GM12878 (cell line): ENCODE measurements at regions not wholly inside any gene's neighbourhood (a gene's known extent, or its start where the extent isn't known, plus 50 kb on each side); places are given as distances from the start of the nearest gene placed in this dataset.

Experiments
- ATAC-seq: fragments of 200-7000 bp; cut with Tn5 transposase; 3 replicates; pipeline ENCODE4 v1.9.1; 2020; ENCODE audit warnings: mild to moderate bottlenecking, moderate library complexity
- BruUV-seq: library from RNA; stranded (reverse); fragments of 400-500 nt; replicated peaks from 2 replicates; lab custom pipeline; 2021; lab: Mats Ljungman, UMichigan
- CTCF ChIA-PET: fragments of 300-600 bp; sonication (Branson Sonifier 250); formaldehyde crosslinking; extraction: SDS; loops from one replicate; lab custom pipeline; 2021; ENCODE audit warnings: inconsistent platforms; lab: Yijun Ruan, JAX
- POLR2A ChIA-PET: fragments of 350-600 bp; formaldehyde crosslinking; extraction: SDS; loops from one replicate; lab custom pipeline; 2021; ENCODE audit warnings: inconsistent platforms; lab: Charles Lee
- RAD21 ChIA-PET: fragments of 300-600 bp; sonication (Branson Sonifier 250); formaldehyde crosslinking; loops from one replicate; lab custom pipeline; 2023; ENCODE audit warnings: antibody characterized with exemption; ENCODE audit not compliant: unreplicated experiment; lab: Charles Lee
- SMC1A ChIA-PET: fragments of 300-600 bp; sonication (Branson Sonifier 250); formaldehyde crosslinking; loops from one replicate; lab custom pipeline; 2023; ENCODE audit not compliant: unreplicated experiment, uncharacterized antibody; lab: Charles Lee
- DNase-seq: peaks from one replicate; pipeline ENCODE4 v3.0.0-alpha.2; 2011; ENCODE audit warnings: low read depth, low spot score
- FAIRE-seq: peaks from 3 replicates; lab custom pipeline; 2011; peaks lifted over from hg19 to GRCh38; lab: Jason Lieb, UNC
- H2AFZ ChIP-seq: 2 replicates; pipeline ENCODE4 v1.6.0; 2011; ENCODE audit warnings: low read depth, low read length, control low read depth; ENCODE audit not compliant: control insufficient read depth
- H3K27ac ChIP-seq: 2 replicates; pipeline ENCODE4 v1.5.1; 2011; ENCODE audit warnings: control low read depth; ENCODE audit not compliant: control insufficient read depth, insufficient read depth
- H3K27me3 ChIP-seq, 2 experiments: replicated peaks in 1 of 2; 2 replicates each; pipeline versions ENCODE4 v1.6.0 to v1.6.1; 2011; ENCODE audit warnings: low read length in 1 of 2; ENCODE audit not compliant: control insufficient read depth in 2 of 2, insufficient read depth in 2 of 2
- H3K36me3 ChIP-seq, 2 experiments: 2 replicates each; pipeline ENCODE4 v1.5.1; 2011; ENCODE audit warnings: low read length in 1 of 2; ENCODE audit not compliant: control insufficient read depth in 2 of 2, insufficient read depth in 2 of 2
- H3K4me1 ChIP-seq: 2 replicates; pipeline ENCODE4 v1.6.1; 2011; ENCODE audit warnings: mild to moderate bottlenecking, low read length, moderate library complexity, mixed read lengths; ENCODE audit not compliant: control insufficient read depth, insufficient read depth
- H3K4me2 ChIP-seq: 2 replicates; pipeline ENCODE4 v1.6.0; 2011; ENCODE audit warnings: control low read depth; ENCODE audit not compliant: control insufficient read depth, insufficient read depth
- H3K4me3 ChIP-seq: fragments of 200-600 bp; sonication (generic); 2 replicates; pipeline ENCODE4 v1.5.1; 2016
- H3K79me2 ChIP-seq: 2 replicates; pipeline ENCODE4 v1.6.0; 2011; ENCODE audit warnings: low read length; ENCODE audit not compliant: control insufficient read depth, insufficient read depth
- H3K9ac ChIP-seq: 2 replicates; pipeline ENCODE4 v1.8.0; 2011; ENCODE audit warnings: low read length, control low read depth, mixed read lengths; ENCODE audit not compliant: control insufficient read depth, insufficient read depth
- H3K9me3 ChIP-seq: replicated peaks from 3 replicates; pipeline ENCODE4 v1.5.1; 2011; ENCODE audit warnings: mild to moderate bottlenecking, low read length; ENCODE audit not compliant: control insufficient read depth, insufficient read depth
- H4K20me1 ChIP-seq: 2 replicates; pipeline ENCODE4 v1.6.0; 2011; ENCODE audit not compliant: control insufficient read depth, insufficient read depth
- NRF1 ChIP-seq: conservative IDR thresholded peaks from 2 replicates; pipeline ENCODE4 v1.6.1; 2011; ENCODE audit warnings: mild to moderate bottlenecking, low read depth, low read length, improper control_type of control experiment
- RUNX3 ChIP-seq: IDR thresholded peaks from 2 replicates; pipeline ENCODE4 v1.6.1; 2012; ENCODE audit warnings: low read length, inconsistent platforms
- SMC3 ChIP-seq: IDR thresholded peaks from 2 replicates; pipeline ENCODE4 v1.6.1; 2011; ENCODE audit warnings: low read length, improper control_type of control experiment, borderline replicate concordance
- WGBS: methylation state at CpG from one replicate; pipeline ENCODE4 v1.1.6; 2016; ENCODE audit warnings: low lambda C conversion rate; ENCODE audit not compliant: insufficient replicate concordance, insufficient coverage; ENCODE audit errors: missing lambda C conversion rate; 5-methylcytosine and 5-hydroxymethylcytosine counted together
- in situ Hi-C: fragments of 300-500 bp; cut with MboI; formaldehyde crosslinking; loops from 9 replicates; pipeline ENCODE4 v1.14.3; 2018; ENCODE audit warnings: mixed read lengths
- intact Hi-C: fragments of 100-400 bp; cut with micrococcal nuclease; formaldehyde crosslinking; loops from one replicate; pipeline ENCODE4 v1.14.2; 2022; ENCODE audit not compliant: unreplicated experiment
- TF ChIP-seq, protein P1 (sequence below), 3 experiments: IDR thresholded peaks in 2 of 3; conservative IDR thresholded peaks in 1 of 3; 2 replicates each; pipeline ENCODE4 v1.5.1; 2011; ENCODE audit warnings: low read depth in 3 of 3, low read length in 3 of 3, mild to moderate bottlenecking in 3 of 3, control low read depth in 2 of 3, moderate library complexity in 2 of 3, inconsistent platforms in 1 of 3, mixed read lengths in 1 of 3; ENCODE audit not compliant: control insufficient read depth in 2 of 3, insufficient read depth in 1 of 3; ENCODE audit errors: extremely low read depth in 1 of 3

- no peaks in the 10 kb centered on the region for H4K20me1 ChIP-seq
- WGBS, result 8% methylated on average over 4 of the region's 4 CpGs
- RAD21 ChIA-PET, result no interaction called here
- DNase-seq, result no peak
- no peaks in the 10 kb centered on the region for H3K79me2 ChIP-seq
- peak; percentile 70 for ATAC-seq
- H2AFZ ChIP-seq, result no peak overlapping the region
- H3K9ac ChIP-seq, result no peak overlapping the region
- intact Hi-C loops, result loop anchor here (5.0 kb wide), 1 partner anchor 905 kb away; no protein-coding TSS in a partner anchor
- H3K4me3 ChIP-seq, result no peak overlapping the region
- SMC1A ChIA-PET, result interaction anchor here (1.2 kb wide), 1 partner anchor 36 kb away, joined by 3 read pairs; no protein-coding TSS in a partner anchor
- in situ Hi-C loops, result no loop called here
- FAIRE-seq, result no peak
- no peaks in the 10 kb centered on the region for H3K9me3 ChIP-seq
- CTCF ChIA-PET, result interaction anchor here (0.7 to 1.8 kb wide), 10 partner anchors 8 to 840 kb away, joined by 3 to 7 read pairs (median 3); no protein-coding TSS in a partner anchor
- H3K36me3 ChIP-seq, result no peaks in the 10 kb centered on the region
- no peaks in the 10 kb centered on the region for H3K4me1 ChIP-seq
- H3K27ac ChIP-seq, result no peak overlapping the region
- BruUV-seq, result no TSS peak
- TF ChIP-seq NRF1, result no peak
- TF ChIP-seq, protein P1, sequence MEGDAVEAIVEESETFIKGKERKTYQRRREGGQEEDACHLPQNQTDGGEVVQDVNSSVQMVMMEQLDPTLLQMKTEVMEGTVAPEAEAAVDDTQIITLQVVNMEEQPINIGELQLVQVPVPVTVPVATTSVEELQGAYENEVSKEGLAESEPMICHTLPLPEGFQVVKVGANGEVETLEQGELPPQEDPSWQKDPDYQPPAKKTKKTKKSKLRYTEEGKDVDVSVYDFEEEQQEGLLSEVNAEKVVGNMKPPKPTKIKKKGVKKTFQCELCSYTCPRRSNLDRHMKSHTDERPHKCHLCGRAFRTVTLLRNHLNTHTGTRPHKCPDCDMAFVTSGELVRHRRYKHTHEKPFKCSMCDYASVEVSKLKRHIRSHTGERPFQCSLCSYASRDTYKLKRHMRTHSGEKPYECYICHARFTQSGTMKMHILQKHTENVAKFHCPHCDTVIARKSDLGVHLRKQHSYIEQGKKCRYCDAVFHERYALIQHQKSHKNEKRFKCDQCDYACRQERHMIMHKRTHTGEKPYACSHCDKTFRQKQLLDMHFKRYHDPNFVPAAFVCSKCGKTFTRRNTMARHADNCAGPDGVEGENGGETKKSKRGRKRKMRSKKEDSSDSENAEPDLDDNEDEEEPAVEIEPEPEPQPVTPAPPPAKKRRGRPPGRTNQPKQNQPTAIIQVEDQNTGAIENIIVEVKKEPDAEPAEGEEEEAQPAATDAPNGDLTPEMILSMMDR (IDR thresholded peaks at IDR 0.05 in 2 of 3, conservative IDR thresholded peaks at IDR 0.05 in 1 of 3; ENCODE audit: control insufficient read depth in 2 of 3, extremely low read depth in 1 of 3, insufficient read depth in 1 of 3, low read depth in 3 of 3, low read length in 3 of 3), result peak; percentile 45 to 59 (median 45); a peak in 5 of 6 replicates
- TF ChIP-seq RUNX3, result no peak
- peak; percentile 28; the same call in 1 of the 2 replicates for TF ChIP-seq SMC3
- no peaks in the 10 kb centered on the region for H3K27me3 ChIP-seq
- H3K4me2 ChIP-seq, result no peak overlapping the region
- POLR2A ChIA-PET, result no interaction called here
Measured at GRCh38 chr10:2137549-2138174, 400.3 kb upstream of the ADARB2 start.
